ENCODE measurements at regions not wholly inside any gene's neighbourhood (a gene's known extent, or its start where the extent isn't known, plus 50 kb on each side); places are given as distances from the start of the nearest gene placed in this dataset.

GRCh38 chr6:19413323-19413722 is 423.8 kb upstream of the ID4 start:
- Mint-ChIP-seq H3K4me3 (no peak overlapping the region), H3K27me3 (ENCODE audit: low read depth) (no peaks in the 10 kb centered on the region), H3K36me3 (peaks cover 10% of the 10 kb centered on the region), H3K27ac (no peak overlapping the region), H3K9me3 (peaks cover 19% of the 10 kb centered on the region), H3K4me1 (peaks cover 18% of the 10 kb centered on the region)
- no peak for TF ChIP-seq CTCF (IDR thresholded peaks at IDR 0.05; ENCODE audit: unreplicated experiment)
- no peak for DNase-seq (ENCODE audit: low spot score in 2 of 2, unreplicated experiment in 2 of 2)

GRCh38 chr6:19415605-19416326 is 421.4 kb upstream of the ID4 start:
- TF ChIP-seq CTCF (IDR thresholded peaks at IDR 0.05; ENCODE audit: unreplicated experiment), result no peak
- Mint-ChIP-seq H3K27me3 (ENCODE audit: low read depth) (no peaks in the 10 kb centered on the region), H3K4me1 (peaks cover 8% of the 10 kb centered on the region), H3K27ac (no peak overlapping the region), H3K4me3 (no peak overlapping the region), H3K36me3 (peaks cover 8% of the 10 kb centered on the region), H3K9me3 (peaks cover 23% of the 10 kb centered on the region)
- no peak for DNase-seq (ENCODE audit: low spot score in 2 of 2, unreplicated experiment in 2 of 2)

- H3K27ac Mint-ChIP-seq, result no peak overlapping the region
- TF ChIP-seq CTCF (IDR thresholded peaks at IDR 0.05; ENCODE audit: unreplicated experiment), result no peak
Measured at GRCh38 chr6:19416811-19417210, 420.4 kb upstream of the ID4 start.

GRCh38 chr6:19417713-19418112 is 419.5 kb upstream of the ID4 start:
- Mint-ChIP-seq H3K9me3 (peaks cover 23% of the 10 kb centered on the region), H3K27me3 (ENCODE audit: low read depth) (no peaks in the 10 kb centered on the region)

More at GRCh38 chr6:19416811-19417210, 420.4 kb upstream of the ID4 start:
- no peaks in the 10 kb centered on the region for H3K4me1 Mint-ChIP-seq
- H3K4me3 Mint-ChIP-seq, result no peak overlapping the region
- H3K27me3 Mint-ChIP-seq (ENCODE audit: low read depth), result no peaks in the 10 kb centered on the region
- H3K36me3 Mint-ChIP-seq, result peaks cover 8% of the 10 kb centered on the region
- no peak for DNase-seq (ENCODE audit: low spot score in 2 of 2, unreplicated experiment in 2 of 2)
- H3K9me3 Mint-ChIP-seq, result peaks cover 23% of the 10 kb centered on the region

GRCh38 chr6:19424853-19425252 is 412.3 kb upstream of the ID4 start:
- peaks cover 24% of the 10 kb centered on the region for H3K9me3 Mint-ChIP-seq
- H3K4me3 Mint-ChIP-seq, result no peak overlapping the region
- no peak for TF ChIP-seq CTCF (IDR thresholded peaks at IDR 0.05; ENCODE audit: unreplicated experiment)
- no peak for DNase-seq (ENCODE audit: low spot score in 2 of 2, unreplicated experiment in 2 of 2)
- H3K36me3 Mint-ChIP-seq, result no peaks in the 10 kb centered on the region
- H3K4me1 Mint-ChIP-seq, result no peaks in the 10 kb centered on the region
- no peak overlapping the region for H3K27ac Mint-ChIP-seq
- H3K27me3 Mint-ChIP-seq (ENCODE audit: low read depth), result no peaks in the 10 kb centered on the region

More at GRCh38 chr6:19417713-19418112, 419.5 kb upstream of the ID4 start:
- no peak overlapping the region for H3K4me3 Mint-ChIP-seq
- no peak for DNase-seq (ENCODE audit: low spot score in 2 of 2, unreplicated experiment in 2 of 2)
- TF ChIP-seq CTCF (IDR thresholded peaks at IDR 0.05; ENCODE audit: unreplicated experiment), result no peak
- no peak overlapping the region for H3K27ac Mint-ChIP-seq
- peaks cover 8% of the 10 kb centered on the region for H3K36me3 Mint-ChIP-seq
- no peaks in the 10 kb centered on the region for H3K4me1 Mint-ChIP-seq
